ENCODE measurements at regions not wholly inside any gene's neighbourhood (a gene's known extent, or its start where the extent isn't known, plus 50 kb on each side); places are given as distances from the start of the nearest gene placed in this dataset.

- TF ChIP-seq, protein P1, sequence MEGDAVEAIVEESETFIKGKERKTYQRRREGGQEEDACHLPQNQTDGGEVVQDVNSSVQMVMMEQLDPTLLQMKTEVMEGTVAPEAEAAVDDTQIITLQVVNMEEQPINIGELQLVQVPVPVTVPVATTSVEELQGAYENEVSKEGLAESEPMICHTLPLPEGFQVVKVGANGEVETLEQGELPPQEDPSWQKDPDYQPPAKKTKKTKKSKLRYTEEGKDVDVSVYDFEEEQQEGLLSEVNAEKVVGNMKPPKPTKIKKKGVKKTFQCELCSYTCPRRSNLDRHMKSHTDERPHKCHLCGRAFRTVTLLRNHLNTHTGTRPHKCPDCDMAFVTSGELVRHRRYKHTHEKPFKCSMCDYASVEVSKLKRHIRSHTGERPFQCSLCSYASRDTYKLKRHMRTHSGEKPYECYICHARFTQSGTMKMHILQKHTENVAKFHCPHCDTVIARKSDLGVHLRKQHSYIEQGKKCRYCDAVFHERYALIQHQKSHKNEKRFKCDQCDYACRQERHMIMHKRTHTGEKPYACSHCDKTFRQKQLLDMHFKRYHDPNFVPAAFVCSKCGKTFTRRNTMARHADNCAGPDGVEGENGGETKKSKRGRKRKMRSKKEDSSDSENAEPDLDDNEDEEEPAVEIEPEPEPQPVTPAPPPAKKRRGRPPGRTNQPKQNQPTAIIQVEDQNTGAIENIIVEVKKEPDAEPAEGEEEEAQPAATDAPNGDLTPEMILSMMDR (IDR thresholded peaks at IDR 0.05; ENCODE audit: insufficient read depth, low read length), result no peak
- no peak for TF ChIP-seq POLR2AphosphoS5 (IDR thresholded peaks at IDR 0.05; ENCODE audit: low read depth)
- TF ChIP-seq SPI1 (IDR thresholded peaks at IDR 0.05; ENCODE audit: borderline replicate concordance, low read depth), result no peak
Observed at GRCh38 chr14:71705460-71705859, 226.8 kb upstream of the RGS6 start.
